ENCODE measurements at regions not wholly inside any gene's neighbourhood (a gene's known extent, or its start where the extent isn't known, plus 50 kb on each side); places are given as distances from the start of the nearest gene placed in this dataset.

DNA sequence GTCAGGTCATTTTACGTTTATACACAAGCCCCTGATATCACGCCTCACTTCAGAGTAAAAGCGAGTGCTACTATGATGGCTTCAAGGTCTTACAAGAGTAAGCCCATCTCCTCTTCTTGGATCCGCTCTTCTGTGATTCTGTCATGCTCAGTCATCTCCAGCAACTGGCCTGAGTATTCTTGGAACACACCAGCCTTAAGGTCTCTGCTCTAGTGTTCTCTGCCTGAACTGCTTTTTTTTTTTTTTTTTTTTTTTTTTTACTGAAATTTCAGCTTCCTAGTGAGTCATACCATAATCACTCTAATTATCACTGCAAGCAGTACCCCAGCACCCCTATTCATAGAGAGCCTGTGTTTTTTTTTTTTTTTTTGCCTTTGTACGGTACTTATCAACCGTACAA is 1228.9 kb downstream of the CNTNAP5 start:
- no peak for TF ChIP-seq CTCF (IDR thresholded peaks at IDR 0.05)
- TF ChIP-seq ZFX (IDR thresholded peaks at IDR 0.05; ENCODE audit: borderline replicate concordance) = no peak

Data from 22Rv1 (cell line).